T follicular helper cell (primary cell): ENCODE measurements at regions not wholly inside any gene's neighbourhood (a gene's known extent, or its start where the extent isn't known, plus 50 kb on each side); places are given as distances from the start of the nearest gene placed in this dataset.
"Not testable (repeated sequence)": the region's sequence is repeated elsewhere in the genome, so short reads cannot be mapped to it uniquely, and the experiment has no call there.

Experiments used
- DNase-seq: peaks from one replicate; pipeline ENCODE4 v3.0.0-alpha.2; 2020; ENCODE audit warnings: low read depth

- not testable (repeated sequence) for DNase-seq
Measured at GRCh38 chr16:29258946-29259634, 147.4 kb downstream of the NPIPB11 start.

- not testable (repeated sequence) for DNase-seq
Measured at GRCh38 chr16:29257419-29258336, 148.8 kb downstream of the NPIPB11 start.

- DNase-seq = no peak
Measured at GRCh38 chr16:29256501-29256981, 150.0 kb downstream of the NPIPB11 start.

- not testable (repeated sequence) for DNase-seq
Measured at GRCh38 chr16:29255957-29256356, 150.6 kb downstream of the NPIPB11 start.

GRCh38 chr16:29255496-29255796 is 151.1 kb downstream of the NPIPB11 start:
- DNase-seq = not testable (repeated sequence)

- DNase-seq = no peak
Measured at GRCh38 chr16:29254676-29255495, 151.6 kb downstream of the NPIPB11 start.

GRCh38 chr16:29253716-29254590 is 152.6 kb downstream of the NPIPB11 start:
- DNase-seq = not testable (repeated sequence)

- DNase-seq = not testable (repeated sequence)
Measured at GRCh38 chr16:29253066-29253590, 153.4 kb downstream of the NPIPB11 start.

- DNase-seq = not testable (repeated sequence)
Measured at GRCh38 chr16:29252311-29252710, 154.2 kb downstream of the NPIPB11 start.

GRCh38 chr16:29251571-29252011 is 154.9 kb downstream of the NPIPB11 start:
- DNase-seq = not testable (repeated sequence)

GRCh38 chr16:29250923-29251434 is 155.5 kb downstream of the NPIPB11 start:
- DNase-seq = not testable (repeated sequence)

GRCh38 chr16:29250469-29250868 is 156.0 kb downstream of the NPIPB11 start:
- not testable (repeated sequence) for DNase-seq

GRCh38 chr16:29248940-29249318 is 157.6 kb downstream of the NPIPB11 start:
- DNase-seq = not testable (repeated sequence)

- not testable (repeated sequence) for DNase-seq
Measured at GRCh38 chr16:29248306-29248939, 158.1 kb downstream of the NPIPB11 start.

- not testable (repeated sequence) for DNase-seq
Measured at GRCh38 chr16:29246091-29246490, 160.4 kb downstream of the NPIPB11 start.

- DNase-seq = no peak
Measured at GRCh38 chr16:29237971-29238370, 168.5 kb downstream of the NPIPB11 start.

GRCh38 chr16:29237495-29237894 is 169.0 kb downstream of the NPIPB11 start:
- DNase-seq = not testable (repeated sequence)

GRCh38 chr16:29237023-29237422 is 169.5 kb downstream of the NPIPB11 start:
- DNase-seq = not testable (repeated sequence)

- DNase-seq = not testable (repeated sequence)
Measured at GRCh38 chr16:29235836-29236370, 170.6 kb downstream of the NPIPB11 start.
